CD14-positive monocyte (primary cell): ENCODE measurements at regions not wholly inside any gene's neighbourhood (a gene's known extent, or its start where the extent isn't known, plus 50 kb on each side); places are given as distances from the start of the nearest gene placed in this dataset.

Experiments used
- DNase-seq, 3 donors: peaks; one replicate each; pipeline ENCODE4 v3.0.0-alpha.2; 2011 to 2022
- H2AFZ ChIP-seq: 2 replicates; pipeline ENCODE4 v1.6.0; 2012; ENCODE audit warnings: mild to moderate bottlenecking, low read depth, low read length, inconsistent platforms; ENCODE audit not compliant: insufficient read depth, poor library complexity, severe bottlenecking
- H3K27ac ChIP-seq, 2 donors: 1 replicate in 1 of 2; 2 replicates in 1 of 2; pipeline ENCODE4 v1.5.1; 2012 to 2013; ENCODE audit warnings: low read length in 2 of 2, control low read depth in 1 of 2, inconsistent platforms in 1 of 2, low read depth in 1 of 2, mild to moderate bottlenecking in 1 of 2
- H3K27me3 ChIP-seq, 2 donors: one replicate each; pipeline versions ENCODE4 v1.6.0 to v1.6.1; 2011 to 2013; ENCODE audit warnings: low read length in 2 of 2; ENCODE audit not compliant: control insufficient read depth in 2 of 2, insufficient read depth in 2 of 2
- H3K36me3 ChIP-seq, 2 donors: replicated peaks in 1 of 2; 1 replicate in 1 of 2; 2 replicates in 1 of 2; pipeline versions ENCODE4 v1.5.1 to v1.6.1; 2012 to 2013; ENCODE audit warnings: low read length in 2 of 2, control low read depth in 1 of 2, inconsistent platforms in 1 of 2, mild to moderate bottlenecking in 1 of 2; ENCODE audit not compliant: insufficient read depth in 2 of 2, control insufficient read depth in 1 of 2
- H3K4me1 ChIP-seq, 2 donors: 1 replicate in 1 of 2; 2 replicates in 1 of 2; pipeline versions ENCODE4 v1.5.1 to v1.6.1; 2012 to 2013; ENCODE audit warnings: low read length in 2 of 2, control low read depth in 1 of 2, inconsistent platforms in 1 of 2, mild to moderate bottlenecking in 1 of 2, moderate library complexity in 1 of 2; ENCODE audit not compliant: insufficient read depth in 2 of 2, control insufficient read depth in 1 of 2
- H3K4me2 ChIP-seq: replicated peaks from 2 replicates; pipeline ENCODE3; 2012; ENCODE audit warnings: low read length, moderate library complexity, mild to moderate bottlenecking; ENCODE audit not compliant: poor library complexity, severe bottlenecking; ENCODE audit errors: extremely low read depth
- H3K4me3 ChIP-seq, 3 experiments: fragments of 200-600 bp in 1 of 3; sonication (generic) in 1 of 3; replicated peaks in 1 of 3; 1 replicate in 2 of 3; 2 replicates in 1 of 3; pipeline ENCODE4 v1.5.1; 2011 to 2013; ENCODE audit warnings: low read length in 3 of 3, mild to moderate bottlenecking in 3 of 3, control low read depth in 2 of 3, low read depth in 2 of 3, inconsistent platforms in 1 of 3, moderate library complexity in 1 of 3
- H3K79me2 ChIP-seq: 2 replicates; pipeline ENCODE4 v1.6.0; 2012; ENCODE audit warnings: mild to moderate bottlenecking, control low read depth, inconsistent platforms, low read length, moderate library complexity; ENCODE audit not compliant: insufficient read depth
- H3K9ac ChIP-seq: 2 replicates; pipeline ENCODE4 v1.6.0; 2017; ENCODE audit warnings: low read length, mild to moderate bottlenecking; ENCODE audit not compliant: insufficient read depth, poor library complexity, severe bottlenecking
- H3K9me3 ChIP-seq, 2 donors: replicated peaks in 1 of 2; 1 replicate in 1 of 2; 2 replicates in 1 of 2; pipeline versions ENCODE4 v1.5.1 to v1.6.1; 2012 to 2013; ENCODE audit warnings: low read length in 2 of 2, control low read depth in 1 of 2; ENCODE audit not compliant: control insufficient read depth in 1 of 2, insufficient read depth in 1 of 2
- H4K20me1 ChIP-seq: 2 replicates; pipeline ENCODE4 v1.6.0; 2012; ENCODE audit warnings: mild to moderate bottlenecking, low read length, control low read depth, moderate library complexity; ENCODE audit not compliant: insufficient read depth
- H3K27ac Mint-ChIP-seq, 7 donors: one replicate each; pipeline ENCODE4 v1.8.0; 2020; ENCODE audit warnings: mild to moderate bottlenecking in 7 of 7, mixed read lengths in 7 of 7, moderate library complexity in 6 of 7, inconsistent platforms in 2 of 7
- H3K27me3 Mint-ChIP-seq, 3 donors: one replicate each; pipeline ENCODE4 v1.8.0; 2021 to 2022; ENCODE audit warnings: low read depth in 3 of 3, mild to moderate bottlenecking in 3 of 3, mixed read lengths in 3 of 3, moderate library complexity in 3 of 3, inconsistent platforms in 1 of 3
- H3K36me3 Mint-ChIP-seq, 2 donors: one replicate each; pipeline ENCODE4 v1.8.0; 2020; ENCODE audit warnings: mixed read lengths in 2 of 2, inconsistent platforms in 1 of 2, mild to moderate bottlenecking in 1 of 2
- H3K4me1 Mint-ChIP-seq: one replicate; pipeline ENCODE4 v1.8.0; 2020; ENCODE audit warnings: mild to moderate bottlenecking, mixed read lengths
- H3K4me3 Mint-ChIP-seq, 2 donors: one replicate each; pipeline ENCODE4 v1.8.0; 2020; ENCODE audit warnings: mild to moderate bottlenecking in 2 of 2, mixed read lengths in 2 of 2, moderate library complexity in 1 of 2
- H3K9me3 Mint-ChIP-seq, 7 donors: one replicate each; pipeline ENCODE4 v1.8.0; 2020 to 2022; ENCODE audit warnings: mixed read lengths in 7 of 7, mild to moderate bottlenecking in 6 of 7, moderate library complexity in 6 of 7, inconsistent platforms in 2 of 7
- WGBS: methylation state at CpG from one replicate; pipeline ENCODE4 v1.1.5; 2013; ENCODE audit warnings: missing lambda C conversion rate; ENCODE audit not compliant: insufficient coverage; 5-methylcytosine and 5-hydroxymethylcytosine counted together
- intact Hi-C, 2 donors: fragments of 100-400 bp; cut with micrococcal nuclease; formaldehyde crosslinking; loops; one replicate each; pipeline versions ENCODE4 v1.15.0 to v1.15.1; 2023
- TF ChIP-seq, protein P1 (sequence below): fragments of 200-600 bp; IDR thresholded peaks from one replicate; pipeline ENCODE4 v1.8.0; 2022; ENCODE audit warnings: antibody characterized with exemption, mild to moderate bottlenecking

DNA sequence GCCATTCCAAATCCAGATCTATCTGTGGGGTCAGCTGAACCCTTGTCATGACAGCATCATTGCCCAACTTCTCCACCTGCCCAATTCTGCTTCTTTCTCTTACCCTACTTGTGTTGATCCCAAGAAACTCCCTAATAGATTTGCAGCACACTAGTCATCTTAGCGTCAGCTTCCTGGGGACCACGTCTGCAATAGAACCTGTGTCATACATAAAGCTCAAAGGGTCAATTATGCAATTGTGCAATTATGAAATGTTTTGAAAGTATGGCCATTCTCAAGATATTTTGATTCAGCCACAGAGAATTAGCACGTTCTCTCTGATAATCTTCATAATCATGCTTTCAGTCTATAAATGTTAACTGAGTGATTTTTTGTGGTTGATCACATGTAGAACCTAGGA, 87.4 kb upstream of the PAPPA start:
- Histone ChIP-seq H3K4me1 (no peaks in the 10 kb centered on the region), H3K27ac (no peak overlapping the region), H3K9me3 (no peaks in the 10 kb centered on the region), H2AFZ (no peak overlapping the region), H3K36me3 (no peaks in the 10 kb centered on the region), H3K79me2 (no peaks in the 10 kb centered on the region), H3K27me3 (no peaks in the 10 kb centered on the region), H3K4me2 (no peak overlapping the region), H3K9ac (no peak overlapping the region), H3K4me3 (no peak overlapping the region), H4K20me1 (no peaks in the 10 kb centered on the region)
- no CpG with 5 or more reads among the region's 3 CpGs for WGBS
- TF ChIP-seq, protein P1, sequence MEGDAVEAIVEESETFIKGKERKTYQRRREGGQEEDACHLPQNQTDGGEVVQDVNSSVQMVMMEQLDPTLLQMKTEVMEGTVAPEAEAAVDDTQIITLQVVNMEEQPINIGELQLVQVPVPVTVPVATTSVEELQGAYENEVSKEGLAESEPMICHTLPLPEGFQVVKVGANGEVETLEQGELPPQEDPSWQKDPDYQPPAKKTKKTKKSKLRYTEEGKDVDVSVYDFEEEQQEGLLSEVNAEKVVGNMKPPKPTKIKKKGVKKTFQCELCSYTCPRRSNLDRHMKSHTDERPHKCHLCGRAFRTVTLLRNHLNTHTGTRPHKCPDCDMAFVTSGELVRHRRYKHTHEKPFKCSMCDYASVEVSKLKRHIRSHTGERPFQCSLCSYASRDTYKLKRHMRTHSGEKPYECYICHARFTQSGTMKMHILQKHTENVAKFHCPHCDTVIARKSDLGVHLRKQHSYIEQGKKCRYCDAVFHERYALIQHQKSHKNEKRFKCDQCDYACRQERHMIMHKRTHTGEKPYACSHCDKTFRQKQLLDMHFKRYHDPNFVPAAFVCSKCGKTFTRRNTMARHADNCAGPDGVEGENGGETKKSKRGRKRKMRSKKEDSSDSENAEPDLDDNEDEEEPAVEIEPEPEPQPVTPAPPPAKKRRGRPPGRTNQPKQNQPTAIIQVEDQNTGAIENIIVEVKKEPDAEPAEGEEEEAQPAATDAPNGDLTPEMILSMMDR: no peak
- Mint-ChIP-seq H3K4me1 (no peaks in the 10 kb centered on the region), H3K27ac (no peak overlapping the region), H3K9me3 (peaks cover 0 to 6% (median 0%) of the 10 kb centered on the region in 7 donors), H3K36me3 (no peaks in the 10 kb centered on the region), H3K4me3 (no peak overlapping the region), H3K27me3 (no peaks in the 10 kb centered on the region)
- no peak for DNase-seq
- intact Hi-C loops: no loop called here

GRCh38 chr9:116067566-116067965, 86.0 kb upstream of the PAPPA start:
- H3K9ac ChIP-seq: no peak overlapping the region
- no peaks in the 10 kb centered on the region for H3K79me2 ChIP-seq
- Mint-ChIP-seq H3K27ac (no peak overlapping the region), H3K4me1 (no peaks in the 10 kb centered on the region), H3K27me3 (no peaks in the 10 kb centered on the region), H3K9me3 (peaks cover 0 to 6% (median 0%) of the 10 kb centered on the region in 7 donors), H3K36me3 (no peaks in the 10 kb centered on the region), H3K4me3 (no peak overlapping the region)
- WGBS: no CpG with 5 or more reads among the region's 3 CpGs
- H3K27me3 ChIP-seq: no peaks in the 10 kb centered on the region
- H3K4me1 ChIP-seq: no peaks in the 10 kb centered on the region
- H3K27ac ChIP-seq: no peak overlapping the region
- no peak overlapping the region for H2AFZ ChIP-seq
- H3K4me2 ChIP-seq: no peak overlapping the region
- no peaks in the 10 kb centered on the region for H3K9me3 ChIP-seq
- intact Hi-C loops: no loop called here
- no peak for DNase-seq
- TF ChIP-seq, protein P1: no peak
- no peaks in the 10 kb centered on the region for H3K36me3 ChIP-seq
- no peaks in the 10 kb centered on the region for H4K20me1 ChIP-seq
- no peak overlapping the region for H3K4me3 ChIP-seq
